Testis (tissue), 2 donors: ENCODE measurements at regions not wholly inside any gene's neighbourhood (a gene's known extent, or its start where the extent isn't known, plus 50 kb on each side); places are given as distances from the start of the nearest gene placed in this dataset.
"Not testable (repeated sequence)": the region's sequence is repeated elsewhere in the genome, so short reads cannot be mapped to it uniquely, and the experiment has no call there.

Experiments
- DNase-seq: peaks from one replicate; pipeline ENCODE4 v3.0.0-alpha.2; 2019
- H3K27ac ChIP-seq, 2 donors: fragments of 200-600 bp; sonication (generic); one replicate each; pipeline ENCODE4 v1.5.1; 2019
- H3K27me3 ChIP-seq: fragments of 200-600 bp; sonication (generic); one replicate; pipeline ENCODE4 v1.5.1; 2019
- H3K36me3 ChIP-seq: fragments of 200-600 bp; sonication (generic); one replicate; pipeline ENCODE4 v1.5.1; 2017; ENCODE audit warnings: low read depth; ENCODE audit errors: missing control alignments
- H3K4me1 ChIP-seq: fragments of 200-600 bp; sonication (generic); one replicate; pipeline ENCODE4 v1.5.1; 2019
- H3K4me3 ChIP-seq, 2 donors: fragments of 200-600 bp; sonication (generic); one replicate each; pipeline ENCODE4 v1.5.1; 2017 to 2019
- H3K9me3 ChIP-seq: fragments of 200-600 bp; sonication (generic); one replicate; pipeline ENCODE4 v1.5.1; 2017
- CTCF ChIP-seq, 3 experiments: fragments of 450-650 bp in 2 of 3; fragments of 200-600 bp in 1 of 3; sonication (generic) in 1 of 3; IDR thresholded peaks; one replicate each; pipeline ENCODE4 v1.5.1; 2016 to 2019; ENCODE audit warnings: antibody characterized with exemption in 3 of 3, mild to moderate bottlenecking in 2 of 3, moderate library complexity in 1 of 3
- POLR2A ChIP-seq: fragments of 450-650 bp; IDR thresholded peaks from one replicate; pipeline ENCODE4 v1.6.1; 2017; ENCODE audit warnings: antibody characterized with exemption, mild to moderate bottlenecking, moderate library complexity
- WGBS, 2 donors: methylation state at CpG; one replicate each; pipeline ENCODE4 v1.1.5; 2018; 5-methylcytosine and 5-hydroxymethylcytosine counted together
- intact Hi-C: fragments of 100-400 bp; cut with DNase I; formaldehyde crosslinking; loops from one replicate; pipeline ENCODE4 v1.15.1; 2023; ENCODE audit warnings: low total_unique reads

- no peak overlapping the region for H3K4me3 ChIP-seq
- H3K4me1 ChIP-seq: peaks cover 4% of the 10 kb centered on the region
- H3K36me3 ChIP-seq: no peaks in the 10 kb centered on the region
- H3K27ac ChIP-seq: no peak overlapping the region
- intact Hi-C loops: no loop called here
- no peaks in the 10 kb centered on the region for H3K9me3 ChIP-seq
- H3K27me3 ChIP-seq: no peaks in the 10 kb centered on the region
- no peak for DNase-seq
- 56 to 57% methylated on average over 8 of the region's 8 CpGs for WGBS, 2 donors
- no peak for TF ChIP-seq POLR2A
- TF ChIP-seq CTCF (IDR thresholded peaks at IDR 0.05): no peak
Observed at GRCh38 chr20:57980506-57980905, 247.9 kb downstream of the ANKRD60 start.

DNA sequence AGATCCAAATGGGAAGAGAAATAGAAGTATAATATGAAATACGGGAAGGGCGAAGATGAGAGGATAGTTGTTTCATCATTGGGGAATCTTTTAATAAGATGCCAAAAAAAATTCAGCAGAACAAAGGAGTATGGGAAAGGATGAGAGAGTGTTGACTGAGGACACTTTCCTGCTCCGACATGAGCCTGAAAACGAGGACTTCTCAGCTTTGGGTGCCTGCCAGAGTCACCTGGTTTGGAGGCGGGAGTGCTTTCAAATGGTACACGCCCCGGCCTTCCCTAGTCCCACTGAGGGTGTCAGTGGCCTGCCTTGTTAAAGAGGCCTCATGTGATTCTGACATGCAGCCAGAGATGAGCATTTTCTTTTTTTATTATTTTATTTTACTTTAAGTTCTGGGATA, 250.9 kb downstream of the ANKRD60 start:
- Histone ChIP-seq H3K27me3 (no peaks in the 10 kb centered on the region), H3K36me3 (no peaks in the 10 kb centered on the region), H3K9me3 (no peaks in the 10 kb centered on the region), H3K4me3 (no peak overlapping the region), H3K27ac (no peak overlapping the region), H3K4me1 (peaks cover 4% of the 10 kb centered on the region)
- DNase-seq: no peak
- TF ChIP-seq CTCF (IDR thresholded peaks at IDR 0.05) (no peak), POLR2A (no peak)
- intact Hi-C loops: no loop called here
- WGBS, 2 donors: 60 to 64% methylated on average over 7 of the region's 7 CpGs

DNA sequence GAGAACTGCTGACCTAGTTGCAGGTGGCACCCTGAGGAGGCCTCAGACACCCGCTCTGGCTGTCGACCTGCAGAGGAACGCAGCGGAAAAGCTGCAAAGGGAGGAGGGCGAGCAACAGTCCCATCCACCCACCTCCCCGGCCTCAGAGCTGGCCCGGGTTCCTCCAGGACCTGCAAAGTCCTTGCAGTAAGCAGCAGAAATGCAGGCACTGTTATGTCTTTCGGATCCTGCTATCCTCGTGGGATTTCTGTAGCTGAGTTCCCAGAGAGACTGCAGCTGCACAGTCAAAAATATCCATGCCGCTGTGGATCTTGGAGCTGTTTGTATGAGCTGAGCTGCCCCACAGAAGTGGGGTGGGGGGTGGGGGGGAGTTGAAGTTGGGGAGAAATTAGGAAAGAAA, 251.3 kb downstream of the ANKRD60 start:
- Histone ChIP-seq H3K9me3 (no peaks in the 10 kb centered on the region), H3K27ac (no peak overlapping the region), H3K36me3 (no peaks in the 10 kb centered on the region), H3K4me1 (peaks cover 4% of the 10 kb centered on the region), H3K27me3 (no peaks in the 10 kb centered on the region), H3K4me3 (no peak overlapping the region)
- DNase-seq: no peak
- WGBS, 2 donors: 53 to 66% methylated on average over 10 of the region's 10 CpGs
- intact Hi-C loops: no loop called here
- no peak for TF ChIP-seq POLR2A
- TF ChIP-seq CTCF (IDR thresholded peaks at IDR 0.05): no peak

GRCh38 chr20:57974863-57975262, 253.6 kb downstream of the ANKRD60 start:
- 97% methylated on average over 3 of the region's 3 CpGs for WGBS, 2 donors
- no peaks in the 10 kb centered on the region for H3K36me3 ChIP-seq
- peaks cover 4% of the 10 kb centered on the region for H3K4me1 ChIP-seq
- no peak for DNase-seq
- no peaks in the 10 kb centered on the region for H3K9me3 ChIP-seq
- H3K27ac ChIP-seq: no peak overlapping the region
- no peaks in the 10 kb centered on the region for H3K27me3 ChIP-seq
- intact Hi-C loops: no loop called here
- TF ChIP-seq CTCF (IDR thresholded peaks at IDR 0.05) (no peak), POLR2A (no peak)
- H3K4me3 ChIP-seq: no peak overlapping the region

DNA sequence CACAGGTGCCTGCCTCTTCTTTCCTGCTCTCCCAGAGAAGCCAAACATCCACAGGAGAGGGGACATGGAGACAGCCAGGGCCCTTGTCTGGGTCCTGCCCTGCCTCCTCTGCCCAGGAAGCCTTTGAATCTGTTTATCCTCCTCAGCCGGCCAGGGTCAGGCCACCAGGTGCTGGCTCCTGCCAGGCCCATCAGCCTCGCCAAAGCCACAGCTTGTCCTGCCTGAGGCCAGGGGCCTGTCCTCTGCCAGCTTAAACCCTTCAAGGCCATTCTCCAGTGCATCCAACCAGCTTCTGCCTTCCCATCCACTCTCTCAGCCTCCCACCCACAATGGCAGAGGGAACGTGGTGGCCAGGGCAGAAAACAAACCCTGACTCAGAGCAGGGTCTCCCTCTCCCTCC, 254.6 kb downstream of the ANKRD60 start:
- 74 to 80% methylated on average over 3 of the region's 3 CpGs for WGBS, 2 donors
- H3K4me1 ChIP-seq: peaks cover 4% of the 10 kb centered on the region

GRCh38 chr20:57971583-57971982, 256.9 kb downstream of the ANKRD60 start:
- DNase-seq, H3K4me3 ChIP-seq, H3K27me3 ChIP-seq, H3K36me3 ChIP-seq, intact Hi-C loops, H3K27ac ChIP-seq, H3K4me1 ChIP-seq, H3K9me3 ChIP-seq: not testable (repeated sequence)
- 100% methylated on average over 1 of the region's 1 CpG for WGBS, 2 donors

More for the DNA sequence above, 254.6 kb downstream of the ANKRD60 start:
- H3K4me3 ChIP-seq: no peak overlapping the region
- H3K36me3 ChIP-seq: no peaks in the 10 kb centered on the region
- no peaks in the 10 kb centered on the region for H3K27me3 ChIP-seq
- H3K27ac ChIP-seq: no peak overlapping the region
- intact Hi-C loops: no loop called here
- no peaks in the 10 kb centered on the region for H3K9me3 ChIP-seq
- TF ChIP-seq POLR2A (no peak), CTCF (IDR thresholded peaks at IDR 0.05) (no peak)
- DNase-seq: no peak
